MM.1S (cell line): ENCODE measurements at regions not wholly inside any gene's neighbourhood (a gene's known extent, or its start where the extent isn't known, plus 50 kb on each side); places are given as distances from the start of the nearest gene placed in this dataset.

ENCODE experiments used
- CTCF ChIP-seq: fragments of 300-600 bp; sonication (generic); IDR thresholded peaks from 2 replicates; pipeline ENCODE4 v1.5.1; 2016; ENCODE audit warnings: antibody characterized with exemption, low read length, mixed read lengths
- EZH2 ChIP-seq: fragments of 300-600 bp; sonication (generic); optimal IDR thresholded peaks from 2 replicates; pipeline ENCODE3; 2017; ENCODE audit warnings: low read depth, mild to moderate bottlenecking, antibody characterized with exemption, low read length, mixed read lengths
- EZH2phosphoT487 ChIP-seq: fragments of 300-600 bp; sonication (generic); IDR thresholded peaks from 2 replicates; pipeline ENCODE4 v1.6.1; 2018; ENCODE audit warnings: antibody characterized with exemption, low read length

DNA sequence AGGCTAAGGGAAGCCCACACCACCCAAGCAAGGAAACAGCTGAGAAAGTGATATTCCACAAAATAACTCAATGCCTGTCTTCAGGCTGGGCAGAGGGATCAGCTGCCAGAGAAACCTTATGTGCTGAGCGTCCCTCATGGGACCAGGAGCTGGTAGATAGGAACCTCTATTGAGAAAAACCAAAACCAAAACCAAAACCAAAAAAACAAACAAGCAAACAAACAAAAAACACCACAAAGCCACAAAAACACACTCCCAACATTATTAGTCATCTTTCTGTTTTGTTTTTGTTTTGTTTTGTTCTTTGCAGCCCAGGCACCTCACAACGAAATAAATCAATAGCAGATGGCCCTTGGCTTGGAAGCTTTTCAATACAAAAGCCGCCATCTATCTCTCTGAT is 760.8 kb upstream of the CELF2 start:
- TF ChIP-seq EZH2phosphoT487 (no peak), CTCF (no peak), EZH2 (no peak)
